ENCODE measurements at regions not wholly inside any gene's neighbourhood (a gene's known extent, or its start where the extent isn't known, plus 50 kb on each side); places are given as distances from the start of the nearest gene placed in this dataset.
"Not testable (repeated sequence)": the region's sequence is repeated elsewhere in the genome, so short reads cannot be mapped to it uniquely, and the experiment has no call there.

GRCh38 chr10:10726101-10726500 is 291.6 kb upstream of the CELF2 start:
- ChIA-PET RAD21 (ENCODE audit: unreplicated experiment) (no interaction called here), SMC1A (ENCODE audit: uncharacterized antibody, unreplicated experiment) (no interaction called here), CTCF (no interaction called here), POLR2A (no interaction called here)
- no peak overlapping the region for H2AFZ ChIP-seq (ENCODE audit: control insufficient read depth, low read depth, low read length)
- no peak overlapping the region for H3K4me2 ChIP-seq (ENCODE audit: control insufficient read depth, insufficient read depth)
- H3K4me1 ChIP-seq (ENCODE audit: control insufficient read depth, insufficient read depth, low read length): no peaks in the 10 kb centered on the region
- TF ChIP-seq RAD21 (IDR thresholded peaks at IDR 0.05; ENCODE audit: insufficient read depth, low read depth, low read length) (no peak), SUZ12 (IDR thresholded peaks at IDR 0.05; ENCODE audit: unreplicated experiment) (no peak), ZBTB33 (IDR thresholded peaks at IDR 0.05) (no peak), ZNF274 (IDR thresholded peaks at IDR 0.05; ENCODE audit: insufficient read depth, insufficient read length) (no peak), HDAC2 (IDR thresholded peaks at IDR 0.05) (no peak), HDGF (IDR thresholded peaks at IDR 0.05) (no peak), NBN (IDR thresholded peaks at IDR 0.05) (no peak), CBFB (IDR thresholded peaks at IDR 0.05; ENCODE audit: low read depth) (no peak), POU2F2 (IDR thresholded peaks at IDR 0.05; ENCODE audit: borderline replicate concordance, low read depth, low read length) (no peak), IKZF2 (IDR thresholded peaks at IDR 0.05) (no peak), IRF3 (IDR thresholded peaks at IDR 0.05) (no peak), LARP7 (IDR thresholded peaks at IDR 0.05) (no peak)
- no peaks in the 10 kb centered on the region for H4K20me1 ChIP-seq (ENCODE audit: control insufficient read depth, insufficient read depth)
- no peaks in the 10 kb centered on the region for H3K79me2 ChIP-seq (ENCODE audit: control insufficient read depth, insufficient read depth, low read length)
- ATAC-seq (no peak), DNase-seq (ENCODE audit: low read depth, low spot score) (no peak), FAIRE-seq (no peak)
- H3K36me3 ChIP-seq (ENCODE audit: control insufficient read depth in 2 of 2, insufficient read depth in 2 of 2, low read length in 1 of 2): no peaks in the 10 kb centered on the region
- no peaks in the 10 kb centered on the region for H3K9me3 ChIP-seq (replicated peaks; ENCODE audit: control insufficient read depth, insufficient read depth, low read length)
- whole genome bisulfite sequencing (ENCODE audit: insufficient coverage, insufficient replicate concordance, low lambda C conversion rate, missing lambda C conversion rate): 54% methylated on average over 6 of the region's 6 CpGs
- no peak overlapping the region for H3K9ac ChIP-seq (ENCODE audit: control insufficient read depth, insufficient read depth, low read length)
- H3K27ac ChIP-seq (ENCODE audit: control insufficient read depth, insufficient read depth): no peak overlapping the region
- intact Hi-C loops (cut with micrococcal nuclease; ENCODE audit: unreplicated experiment): no loop called here
- no peaks in the 10 kb centered on the region for H3K27me3 ChIP-seq (replicated peaks in 1 of 2; ENCODE audit: control insufficient read depth in 2 of 2, insufficient read depth in 2 of 2, low read length in 1 of 2)
- in situ Hi-C loops (cut with MboI): no loop called here
- BruUV-seq (replicated peaks): no TSS peak
- no peak overlapping the region for H3K4me3 ChIP-seq

- H2AFZ ChIP-seq (ENCODE audit: control insufficient read depth, low read depth, low read length); H3K79me2 ChIP-seq (ENCODE audit: control insufficient read depth, insufficient read depth, low read length); in situ Hi-C loops (cut with MboI); H3K27ac ChIP-seq (ENCODE audit: control insufficient read depth, insufficient read depth); RAD21 ChIA-PET (ENCODE audit: unreplicated experiment); CTCF ChIA-PET; FAIRE-seq; BruUV-seq (replicated peaks); H3K4me2 ChIP-seq (ENCODE audit: control insufficient read depth, insufficient read depth); H3K27me3 ChIP-seq (replicated peaks in 1 of 2; ENCODE audit: control insufficient read depth in 2 of 2, insufficient read depth in 2 of 2, low read length in 1 of 2); ATAC-seq; DNase-seq (ENCODE audit: low read depth, low spot score); H4K20me1 ChIP-seq (ENCODE audit: control insufficient read depth, insufficient read depth); H3K9ac ChIP-seq (ENCODE audit: control insufficient read depth, insufficient read depth, low read length); H3K36me3 ChIP-seq (ENCODE audit: control insufficient read depth in 2 of 2, insufficient read depth in 2 of 2, low read length in 1 of 2); intact Hi-C loops (cut with micrococcal nuclease; ENCODE audit: unreplicated experiment); H3K4me3 ChIP-seq; H3K4me1 ChIP-seq (ENCODE audit: control insufficient read depth, insufficient read depth, low read length); SMC1A ChIA-PET (ENCODE audit: uncharacterized antibody, unreplicated experiment); H3K9me3 ChIP-seq (replicated peaks; ENCODE audit: control insufficient read depth, insufficient read depth, low read length): not testable (repeated sequence)
- POLR2A ChIA-PET: interaction anchor here (0.7 kb wide), 1 partner anchor 509 kb away, joined by 3 read pairs; no protein-coding TSS in a partner anchor
- 77% methylated on average over 12 of the region's 14 CpGs for WGBS (ENCODE audit: insufficient coverage, insufficient replicate concordance, low lambda C conversion rate, missing lambda C conversion rate)
These were observed 290.3 kb upstream of the CELF2 start for GRCh38 chr10:10727411-10727810.
